BE2C (cell line): ENCODE measurements at regions not wholly inside any gene's neighbourhood (a gene's known extent, or its start where the extent isn't known, plus 50 kb on each side); places are given as distances from the start of the nearest gene placed in this dataset.

Experiments used
- DNase-seq: peaks from one replicate; pipeline ENCODE4 v3.0.0-alpha.2; 2020
- H3K27me3 ChIP-seq: fragments of 250-450 bp; sonication (Bioruptor Pico); 2 replicates; pipeline ENCODE4 v1.5.1; 2020; ENCODE audit warnings: mild to moderate bottlenecking
- H3K36me3 ChIP-seq: fragments of 250-450 bp; sonication (Bioruptor Pico); 2 replicates; pipeline ENCODE4 v1.5.1; 2020; ENCODE audit warnings: mild to moderate bottlenecking
- H3K4me1 ChIP-seq: fragments of 250-450 bp; sonication (Bioruptor Pico); 2 replicates; pipeline ENCODE4 v1.5.1; 2020
- H3K4me3 ChIP-seq: 2 replicates; pipeline ENCODE4 v1.5.1; 2011; ENCODE audit warnings: low read depth, low read length
- H3K9me3 ChIP-seq: fragments of 250-450 bp; sonication (Bioruptor Pico); 2 replicates; pipeline ENCODE4 v1.5.1; 2020
- CTCF ChIP-seq: IDR thresholded peaks from 2 replicates; pipeline ENCODE4 v1.5.1; 2012; ENCODE audit warnings: mild to moderate bottlenecking, low read depth, low read length

GRCh38 chr16:48901712-48902374, 291.9 kb upstream of the N4BP1 start:
- no peak for DNase-seq
- H3K9me3 ChIP-seq = no peaks in the 10 kb centered on the region
- no peak overlapping the region for H3K4me3 ChIP-seq
- no peaks in the 10 kb centered on the region for H3K27me3 ChIP-seq
- no peaks in the 10 kb centered on the region for H3K4me1 ChIP-seq
- H3K36me3 ChIP-seq = no peaks in the 10 kb centered on the region
- no peak for TF ChIP-seq CTCF

- Histone ChIP-seq H3K36me3 (no peaks in the 10 kb centered on the region), H3K4me3 (no peak overlapping the region), H3K4me1 (no peaks in the 10 kb centered on the region), H3K9me3 (no peaks in the 10 kb centered on the region; the same call in 1 of the 2 replicates), H3K27me3 (no peaks in the 10 kb centered on the region)
- no peak for TF ChIP-seq CTCF
- no peak for DNase-seq
Observed at GRCh38 chr16:48899500-48899899, 289.5 kb upstream of the N4BP1 start.

- no peak for TF ChIP-seq CTCF
- Histone ChIP-seq H3K4me1 (no peaks in the 10 kb centered on the region), H3K36me3 (no peaks in the 10 kb centered on the region), H3K4me3 (no peak overlapping the region), H3K9me3 (no peaks in the 10 kb centered on the region; the same call in 1 of the 2 replicates), H3K27me3 (no peaks in the 10 kb centered on the region)
- no peak for DNase-seq
Observed at GRCh38 chr16:48897698-48898205, 287.8 kb upstream of the N4BP1 start.

- Histone ChIP-seq H3K36me3 (no peaks in the 10 kb centered on the region), H3K9me3 (no peaks in the 10 kb centered on the region; the same call in 1 of the 2 replicates), H3K27me3 (no peaks in the 10 kb centered on the region), H3K4me3 (no peak overlapping the region), H3K4me1 (no peaks in the 10 kb centered on the region)
- TF ChIP-seq CTCF = no peak
- no peak for DNase-seq
Observed at GRCh38 chr16:48895142-48895541, 285.2 kb upstream of the N4BP1 start.

GRCh38 chr16:48892893-48893292, 282.9 kb upstream of the N4BP1 start:
- Histone ChIP-seq H3K36me3 (no peaks in the 10 kb centered on the region), H3K4me1 (no peaks in the 10 kb centered on the region), H3K27me3 (no peaks in the 10 kb centered on the region), H3K9me3 (no peaks in the 10 kb centered on the region; the same call in 1 of the 2 replicates), H3K4me3 (no peak overlapping the region)
- no peak for DNase-seq
- no peak for TF ChIP-seq CTCF

- no peak for TF ChIP-seq CTCF
- H3K4me3 ChIP-seq = no peak overlapping the region
- H3K4me1 ChIP-seq = no peaks in the 10 kb centered on the region
- no peaks in the 10 kb centered on the region for H3K9me3 ChIP-seq
- no peaks in the 10 kb centered on the region for H3K36me3 ChIP-seq
- no peak for DNase-seq
- no peaks in the 10 kb centered on the region for H3K27me3 ChIP-seq
Observed at GRCh38 chr16:48887646-48888210, 277.7 kb upstream of the N4BP1 start.
